ENCODE measurements at regions not wholly inside any gene's neighbourhood (a gene's known extent, or its start where the extent isn't known, plus 50 kb on each side); places are given as distances from the start of the nearest gene placed in this dataset.

DNA sequence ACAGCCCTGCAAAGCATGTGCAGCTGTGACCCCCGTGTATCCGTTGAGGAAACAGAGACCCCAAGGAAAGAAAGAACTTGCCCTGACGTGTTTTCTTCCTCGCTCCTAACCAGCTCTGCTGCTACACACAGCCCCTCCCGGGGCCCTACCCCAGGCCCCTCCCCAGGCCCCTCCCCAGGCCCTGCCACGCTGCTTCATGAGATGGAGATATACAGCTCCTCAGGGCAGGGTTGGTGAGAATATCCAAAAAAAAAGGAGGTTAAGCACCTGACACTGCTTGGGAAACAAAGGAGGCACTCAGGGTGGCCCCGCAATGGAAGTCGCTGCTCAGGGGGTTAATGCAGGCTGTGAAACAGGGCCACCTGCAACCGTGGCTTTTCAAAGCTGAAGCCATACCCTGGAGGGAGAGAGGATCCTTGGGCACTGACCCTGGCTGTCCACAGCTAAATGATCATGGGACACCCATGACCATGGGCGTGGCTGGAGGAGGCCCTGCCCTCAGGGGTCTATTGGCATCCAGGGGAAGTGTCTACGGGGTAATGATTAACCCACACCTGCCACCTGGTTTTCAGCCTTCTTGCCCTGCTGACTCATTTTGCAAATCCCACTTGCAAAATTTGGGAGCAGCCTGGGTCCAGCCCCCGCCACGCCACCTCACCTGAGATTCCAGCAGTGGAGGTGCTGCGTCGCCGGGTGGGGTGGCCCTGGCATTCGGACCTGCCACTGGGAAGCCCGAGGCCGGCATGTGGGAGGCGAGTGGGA is 112.1 kb upstream of the ANO1 start:
- intact Hi-C loops (cut with DNase I; ENCODE audit: low total_unique reads) = no loop called here
- H3K27me3 ChIP-seq = peaks cover 0 to 11% (median 8%) of the 10 kb centered on the region in 3 donors

DNA sequence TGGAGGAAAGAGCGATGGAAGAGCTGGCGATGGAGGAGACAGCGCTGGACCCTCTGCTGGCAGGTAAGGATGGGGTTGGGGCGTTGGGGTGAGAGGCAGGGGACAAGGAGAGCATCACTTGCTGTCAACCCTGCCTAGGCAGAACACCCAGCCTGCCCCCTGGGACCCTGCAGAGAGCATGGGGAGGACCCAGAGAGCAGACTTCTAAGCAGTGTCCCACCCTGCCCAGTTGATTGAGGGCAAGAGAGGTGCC is 111.6 kb upstream of the ANO1 start:
- in situ Hi-C loops (cut with MboI; ENCODE audit: low sequenced_read_pairs in 4 of 4) (no loop called here), intact Hi-C loops (cut with DNase I; ENCODE audit: low total_unique reads) (no loop called here)
- DNase-seq = no peak
- Histone ChIP-seq H3K27me3 (peaks cover 0 to 11% (median 8%) of the 10 kb centered on the region in 3 donors), H3K4me1 (no peaks in the 10 kb centered on the region), H3K9me3 (no peaks in the 10 kb centered on the region), H3K36me3 (no peaks in the 10 kb centered on the region), H3K27ac (no peak overlapping the region), H3K4me3 (no peak overlapping the region)
- no peak for ATAC-seq
- TF ChIP-seq POLR2A (IDR thresholded peaks at IDR 0.05) = no peak
- TF ChIP-seq, protein P1, sequence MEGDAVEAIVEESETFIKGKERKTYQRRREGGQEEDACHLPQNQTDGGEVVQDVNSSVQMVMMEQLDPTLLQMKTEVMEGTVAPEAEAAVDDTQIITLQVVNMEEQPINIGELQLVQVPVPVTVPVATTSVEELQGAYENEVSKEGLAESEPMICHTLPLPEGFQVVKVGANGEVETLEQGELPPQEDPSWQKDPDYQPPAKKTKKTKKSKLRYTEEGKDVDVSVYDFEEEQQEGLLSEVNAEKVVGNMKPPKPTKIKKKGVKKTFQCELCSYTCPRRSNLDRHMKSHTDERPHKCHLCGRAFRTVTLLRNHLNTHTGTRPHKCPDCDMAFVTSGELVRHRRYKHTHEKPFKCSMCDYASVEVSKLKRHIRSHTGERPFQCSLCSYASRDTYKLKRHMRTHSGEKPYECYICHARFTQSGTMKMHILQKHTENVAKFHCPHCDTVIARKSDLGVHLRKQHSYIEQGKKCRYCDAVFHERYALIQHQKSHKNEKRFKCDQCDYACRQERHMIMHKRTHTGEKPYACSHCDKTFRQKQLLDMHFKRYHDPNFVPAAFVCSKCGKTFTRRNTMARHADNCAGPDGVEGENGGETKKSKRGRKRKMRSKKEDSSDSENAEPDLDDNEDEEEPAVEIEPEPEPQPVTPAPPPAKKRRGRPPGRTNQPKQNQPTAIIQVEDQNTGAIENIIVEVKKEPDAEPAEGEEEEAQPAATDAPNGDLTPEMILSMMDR (IDR thresholded peaks at IDR 0.05 in 4 of 5, conservative IDR thresholded peaks at IDR 0.05 in 1 of 5) = no peak

More for the DNA sequence above, 112.1 kb upstream of the ANO1 start:
- Histone ChIP-seq H3K27ac (no peak overlapping the region), H3K4me1 (no peaks in the 10 kb centered on the region), H3K36me3 (no peaks in the 10 kb centered on the region), H3K4me3 (no peak overlapping the region), H3K9me3 (no peaks in the 10 kb centered on the region)
- no peak for TF ChIP-seq POLR2A (IDR thresholded peaks at IDR 0.05)
- TF ChIP-seq, protein P1 (IDR thresholded peaks at IDR 0.05 in 4 of 5, conservative IDR thresholded peaks at IDR 0.05 in 1 of 5) = no peak
- DNase-seq = no peak
- in situ Hi-C loops (cut with MboI; ENCODE audit: low sequenced_read_pairs in 4 of 4) = no loop called here
- no peak for ATAC-seq

DNA sequence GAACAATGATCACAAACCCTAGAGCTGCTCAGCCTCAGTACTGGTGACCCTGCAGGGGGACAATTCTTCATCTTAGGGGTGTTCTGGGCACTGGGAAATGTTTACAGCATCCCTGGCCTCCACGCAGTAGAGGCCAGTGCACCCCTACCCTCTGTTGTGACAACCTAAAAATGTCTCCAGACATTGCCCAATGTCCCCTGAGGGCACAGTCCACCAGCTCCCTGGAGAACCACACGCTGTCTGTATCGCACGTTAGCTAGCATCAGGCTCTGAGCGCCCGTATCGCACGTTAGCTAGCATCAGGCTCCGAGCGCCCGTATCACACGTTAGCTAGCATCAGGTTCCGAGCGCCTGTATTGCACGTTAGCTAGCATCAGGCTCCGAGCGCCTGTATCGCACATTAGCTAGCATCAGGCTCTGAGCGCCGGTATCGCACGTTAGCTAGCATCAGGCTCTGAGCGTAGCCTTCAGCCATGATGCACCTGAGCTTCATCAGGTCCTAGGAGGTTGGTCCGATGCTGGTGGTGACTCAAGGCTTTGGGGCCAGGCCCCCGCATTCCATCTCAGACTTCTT is 111.1 kb upstream of the ANO1 start:
- in situ Hi-C loops (cut with MboI; ENCODE audit: low sequenced_read_pairs in 4 of 4) = no loop called here

DNA sequence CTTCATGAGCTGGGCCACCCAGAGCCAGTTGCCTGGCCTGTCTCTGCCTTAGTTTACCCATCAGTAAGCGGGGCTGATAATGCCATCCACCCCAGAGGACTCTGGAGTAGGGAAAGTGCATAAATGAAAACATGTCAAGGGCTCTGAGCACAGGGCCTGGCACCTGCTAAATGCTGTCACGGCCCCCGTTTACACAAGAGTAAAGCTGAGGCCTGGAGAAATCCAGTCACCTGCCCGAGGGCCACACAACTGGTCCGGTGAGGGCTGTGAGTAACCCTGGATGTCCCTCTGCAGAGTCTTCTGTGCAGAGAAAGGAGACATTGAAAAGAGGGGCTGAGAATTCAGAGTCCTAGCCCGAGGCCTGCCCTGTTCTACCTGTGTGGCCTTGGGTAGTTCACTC is 110.6 kb upstream of the ANO1 start:
- H3K27me3 ChIP-seq = peaks cover 0 to 11% (median 8%) of the 10 kb centered on the region in 3 donors
- peak overlapping the region in 3 of 4 donors; percentile 33 to 58 (median 44) for H3K27ac ChIP-seq
- TF ChIP-seq POLR2A (IDR thresholded peaks at IDR 0.05) = no peak
- TF ChIP-seq, protein P1 (IDR thresholded peaks at IDR 0.05 in 4 of 5, conservative IDR thresholded peaks at IDR 0.05 in 1 of 5) = no peak
- H3K4me3 ChIP-seq = no peak overlapping the region
- in situ Hi-C loops (cut with MboI; ENCODE audit: low sequenced_read_pairs in 4 of 4) (no loop called here), intact Hi-C loops (cut with DNase I; ENCODE audit: low total_unique reads) (no loop called here)
- DNase-seq (no peak), ATAC-seq (no peak)
- no peaks in the 10 kb centered on the region for H3K36me3 ChIP-seq
- no peaks in the 10 kb centered on the region for H3K4me1 ChIP-seq
- H3K9me3 ChIP-seq = no peaks in the 10 kb centered on the region

More for the DNA sequence above, 111.1 kb upstream of the ANO1 start:
- TF ChIP-seq, protein P1 (IDR thresholded peaks at IDR 0.05 in 4 of 5, conservative IDR thresholded peaks at IDR 0.05 in 1 of 5) = no peak
- TF ChIP-seq POLR2A (IDR thresholded peaks at IDR 0.05) = no peak
- intact Hi-C loops (cut with DNase I; ENCODE audit: low total_unique reads) = no loop called here
- DNase-seq = no peak
- Histone ChIP-seq H3K36me3 (no peaks in the 10 kb centered on the region), H3K27me3 (peaks cover 0 to 11% (median 8%) of the 10 kb centered on the region in 3 donors), H3K4me3 (no peak overlapping the region), H3K9me3 (no peaks in the 10 kb centered on the region), H3K27ac (no peak overlapping the region), H3K4me1 (no peaks in the 10 kb centered on the region)
- no peak for ATAC-seq
